ENCODE measurements at regions not wholly inside any gene's neighbourhood (a gene's known extent, or its start where the extent isn't known, plus 50 kb on each side); places are given as distances from the start of the nearest gene placed in this dataset.

DNA sequence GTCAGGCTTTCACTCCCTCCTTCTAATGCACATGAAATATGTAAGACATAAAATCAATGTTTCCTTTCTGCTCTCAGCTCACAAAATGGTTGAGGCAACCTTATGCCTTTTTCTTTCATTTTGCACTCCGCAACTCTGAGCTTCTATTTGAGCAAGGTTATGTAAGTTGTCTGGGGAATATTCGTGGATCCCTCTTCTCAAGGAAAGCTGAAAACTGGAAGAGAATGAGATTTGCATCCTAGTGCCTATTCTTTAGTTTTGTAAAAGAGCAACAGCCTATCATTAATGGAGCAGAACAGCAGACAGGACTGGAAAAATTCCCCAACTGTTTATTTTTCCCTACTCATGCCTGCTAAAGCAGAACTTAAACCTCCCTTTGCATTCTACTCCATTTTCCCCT, 141.7 kb downstream of the FAM76B start:
- TF ChIP-seq, protein P1, sequence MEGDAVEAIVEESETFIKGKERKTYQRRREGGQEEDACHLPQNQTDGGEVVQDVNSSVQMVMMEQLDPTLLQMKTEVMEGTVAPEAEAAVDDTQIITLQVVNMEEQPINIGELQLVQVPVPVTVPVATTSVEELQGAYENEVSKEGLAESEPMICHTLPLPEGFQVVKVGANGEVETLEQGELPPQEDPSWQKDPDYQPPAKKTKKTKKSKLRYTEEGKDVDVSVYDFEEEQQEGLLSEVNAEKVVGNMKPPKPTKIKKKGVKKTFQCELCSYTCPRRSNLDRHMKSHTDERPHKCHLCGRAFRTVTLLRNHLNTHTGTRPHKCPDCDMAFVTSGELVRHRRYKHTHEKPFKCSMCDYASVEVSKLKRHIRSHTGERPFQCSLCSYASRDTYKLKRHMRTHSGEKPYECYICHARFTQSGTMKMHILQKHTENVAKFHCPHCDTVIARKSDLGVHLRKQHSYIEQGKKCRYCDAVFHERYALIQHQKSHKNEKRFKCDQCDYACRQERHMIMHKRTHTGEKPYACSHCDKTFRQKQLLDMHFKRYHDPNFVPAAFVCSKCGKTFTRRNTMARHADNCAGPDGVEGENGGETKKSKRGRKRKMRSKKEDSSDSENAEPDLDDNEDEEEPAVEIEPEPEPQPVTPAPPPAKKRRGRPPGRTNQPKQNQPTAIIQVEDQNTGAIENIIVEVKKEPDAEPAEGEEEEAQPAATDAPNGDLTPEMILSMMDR (IDR thresholded peaks at IDR 0.05) = no peak
- TF ChIP-seq ZFX (IDR thresholded peaks at IDR 0.05; ENCODE audit: borderline replicate concordance) = no peak
